Body of pancreas (tissue), 4 donors: ENCODE measurements at regions not wholly inside any gene's neighbourhood (a gene's known extent, or its start where the extent isn't known, plus 50 kb on each side); places are given as distances from the start of the nearest gene placed in this dataset.

ENCODE experiments used
- POLR2A ChIP-seq, 3 donors: fragments of 450-650 bp; IDR thresholded peaks; one replicate each; pipeline ENCODE4 v1.6.1; 2016; ENCODE audit warnings: antibody characterized with exemption in 3 of 3, mild to moderate bottlenecking in 2 of 3
- TF ChIP-seq, protein P1 (sequence below), 7 experiments: fragments of 450-650 bp in 4 of 7; fragments of 200-600 bp in 3 of 7; sonication (generic) in 3 of 7; IDR thresholded peaks; one replicate each; pipeline ENCODE4 v1.5.1; 2016 to 2019; ENCODE audit warnings: antibody characterized with exemption in 7 of 7

DNA sequence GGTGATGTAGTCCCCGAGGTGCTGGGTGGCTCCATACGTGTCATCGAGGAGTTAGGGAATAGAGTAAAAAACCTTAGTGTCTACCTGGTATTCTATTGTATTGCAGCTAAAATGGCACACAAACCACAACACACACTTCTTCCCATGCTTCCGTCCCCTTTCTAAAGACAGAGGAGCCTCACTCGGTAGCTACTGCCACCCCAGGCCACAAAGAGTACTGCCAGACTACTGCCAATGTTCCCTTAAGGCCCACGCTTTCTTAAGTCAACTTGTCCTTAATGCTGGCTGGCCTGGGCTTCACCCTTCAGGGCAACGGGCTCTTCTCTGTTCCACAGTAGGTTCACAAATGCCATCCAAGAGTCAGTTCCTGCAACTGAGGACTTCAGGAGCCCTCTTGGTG, 673.0 kb downstream of the ELAVL2 start:
- TF ChIP-seq POLR2A (IDR thresholded peaks at IDR 0.05), result no peak
- TF ChIP-seq, protein P1, sequence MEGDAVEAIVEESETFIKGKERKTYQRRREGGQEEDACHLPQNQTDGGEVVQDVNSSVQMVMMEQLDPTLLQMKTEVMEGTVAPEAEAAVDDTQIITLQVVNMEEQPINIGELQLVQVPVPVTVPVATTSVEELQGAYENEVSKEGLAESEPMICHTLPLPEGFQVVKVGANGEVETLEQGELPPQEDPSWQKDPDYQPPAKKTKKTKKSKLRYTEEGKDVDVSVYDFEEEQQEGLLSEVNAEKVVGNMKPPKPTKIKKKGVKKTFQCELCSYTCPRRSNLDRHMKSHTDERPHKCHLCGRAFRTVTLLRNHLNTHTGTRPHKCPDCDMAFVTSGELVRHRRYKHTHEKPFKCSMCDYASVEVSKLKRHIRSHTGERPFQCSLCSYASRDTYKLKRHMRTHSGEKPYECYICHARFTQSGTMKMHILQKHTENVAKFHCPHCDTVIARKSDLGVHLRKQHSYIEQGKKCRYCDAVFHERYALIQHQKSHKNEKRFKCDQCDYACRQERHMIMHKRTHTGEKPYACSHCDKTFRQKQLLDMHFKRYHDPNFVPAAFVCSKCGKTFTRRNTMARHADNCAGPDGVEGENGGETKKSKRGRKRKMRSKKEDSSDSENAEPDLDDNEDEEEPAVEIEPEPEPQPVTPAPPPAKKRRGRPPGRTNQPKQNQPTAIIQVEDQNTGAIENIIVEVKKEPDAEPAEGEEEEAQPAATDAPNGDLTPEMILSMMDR (IDR thresholded peaks at IDR 0.05), result no peak
